NCI-H82 treated with DMSO at 0.1 percent for 48 hours (cell line): ENCODE measurements at regions not wholly inside any gene's neighbourhood (a gene's known extent, or its start where the extent isn't known, plus 50 kb on each side); places are given as distances from the start of the nearest gene placed in this dataset.

Source experiments
- DNase-seq: peaks from one replicate; lab custom pipeline; 2025; ENCODE audit not compliant: unreplicated experiment; lab: John Stamatoyannopoulos, UW

DNA sequence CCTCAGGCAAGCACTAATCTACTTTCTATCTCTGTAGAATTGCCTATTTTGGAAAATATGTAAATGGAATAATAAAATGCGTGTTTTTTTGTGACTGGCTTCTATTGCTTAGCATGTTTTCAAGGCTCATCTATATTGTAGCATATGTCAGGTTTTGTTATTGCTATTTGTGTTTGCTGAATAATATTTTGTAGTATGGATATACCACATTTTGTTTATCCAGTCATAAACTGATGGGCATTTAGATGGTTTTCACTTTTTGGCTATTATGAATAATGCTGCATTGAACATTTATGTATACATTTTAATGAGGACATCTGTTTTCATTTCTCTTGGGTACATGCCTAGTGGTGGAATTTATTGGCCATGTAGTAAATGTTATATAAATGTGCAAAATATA lies 183.3 kb upstream of the ZP4 start:
- no peak for DNase-seq

DNA sequence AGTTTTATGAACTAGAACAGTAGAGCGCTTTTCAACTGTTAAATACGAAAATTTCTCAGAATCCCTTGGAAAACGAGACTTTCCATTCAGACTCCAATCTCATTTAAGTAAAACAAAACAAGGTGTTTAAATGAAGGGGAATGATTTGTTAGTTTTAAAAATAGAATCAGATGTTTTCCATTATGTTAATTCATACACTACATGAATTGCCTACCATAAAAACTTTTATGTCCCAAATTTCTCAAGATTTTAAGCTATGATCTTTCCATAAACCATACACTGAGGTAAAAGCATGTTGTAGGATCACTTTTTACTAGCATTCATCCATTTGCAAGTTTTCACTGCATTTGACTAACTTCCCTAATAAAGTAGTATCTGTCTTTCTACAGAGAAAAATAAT lies 180.3 kb upstream of the ZP4 start:
- no peak for DNase-seq

DNA sequence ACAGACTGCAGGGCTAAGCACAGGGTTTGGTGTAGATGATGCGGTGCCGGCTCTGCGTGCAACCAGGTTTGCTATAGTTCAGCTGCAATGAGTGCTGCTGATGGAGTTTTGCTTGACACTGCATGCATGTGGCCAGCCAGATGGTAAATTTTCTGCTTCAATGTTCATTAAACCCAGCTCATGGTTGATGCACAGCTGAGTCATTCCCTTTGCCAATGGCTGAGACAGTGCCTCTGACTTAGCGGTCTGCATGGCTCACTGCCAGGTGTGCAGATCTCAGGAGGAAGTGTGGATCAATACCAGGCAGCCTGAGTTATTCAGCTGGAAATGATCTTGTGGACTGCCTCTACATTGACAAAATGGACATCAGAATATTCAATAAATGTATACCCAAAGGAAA lies 172.7 kb upstream of the ZP4 start:
- no peak for DNase-seq

DNA sequence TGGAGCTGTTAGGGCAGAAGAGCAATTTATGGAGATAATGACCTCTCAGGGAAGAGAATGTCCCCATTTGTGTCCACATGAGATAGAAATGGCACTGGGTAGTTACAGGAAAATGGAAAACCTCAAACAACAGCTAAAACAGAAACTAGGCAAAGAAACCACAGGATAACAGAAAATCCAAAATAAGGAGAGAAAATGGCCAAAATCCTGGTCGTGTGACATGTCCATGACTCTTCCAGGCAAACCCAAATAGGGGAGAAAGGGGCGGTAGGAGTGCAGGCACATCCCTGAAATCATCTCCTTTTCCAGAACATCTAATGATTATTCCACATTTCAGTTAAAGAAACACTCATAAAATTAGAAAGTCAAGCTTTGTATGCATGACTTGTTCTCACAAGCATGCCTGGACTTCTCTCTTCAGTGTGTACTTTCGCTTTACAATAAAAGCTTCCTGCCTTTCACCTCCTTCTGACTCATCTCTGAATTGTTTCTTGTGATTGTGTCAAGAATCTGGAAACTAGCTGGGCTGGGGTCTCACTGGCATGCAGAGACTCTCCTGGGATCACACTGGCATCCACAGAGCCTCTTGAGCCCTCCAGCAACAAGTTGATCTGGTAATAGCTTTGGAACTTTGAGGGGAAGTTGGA lies 171.4 kb upstream of the ZP4 start:
- DNase-seq, result no peak

- no peak for DNase-seq
Observed at GRCh38 chr1:238060061-238060460, 169.3 kb upstream of the ZP4 start.

GRCh38 chr1:238052496-238053266 lies 162.0 kb upstream of the ZP4 start:
- DNase-seq, result no peak

GRCh38 chr1:238029126-238029525 lies 138.4 kb upstream of the ZP4 start:
- DNase-seq, result no peak

- no peak for DNase-seq
Observed at GRCh38 chr1:238027366-238027765, 136.6 kb upstream of the ZP4 start.

GRCh38 chr1:238023137-238023536 lies 132.4 kb upstream of the ZP4 start:
- DNase-seq, result no peak

DNA sequence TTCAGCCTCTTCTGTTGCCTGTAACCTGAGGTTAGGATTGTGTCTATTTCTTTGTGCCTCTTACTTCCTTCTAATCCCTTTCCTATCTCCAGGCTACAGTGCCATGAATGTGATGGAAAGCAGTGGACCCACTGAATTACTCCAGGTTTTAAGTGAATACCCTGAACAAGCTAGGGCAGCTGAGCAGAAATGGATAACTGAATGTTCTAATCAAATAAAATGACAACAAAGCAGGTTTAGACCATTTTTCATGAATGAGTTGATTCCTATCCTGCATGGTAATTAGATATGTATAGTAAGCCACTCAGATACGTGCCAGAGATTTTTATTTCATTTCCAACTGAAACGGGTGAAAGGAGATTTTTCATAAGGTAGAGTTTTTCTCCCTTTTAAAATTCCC lies 127.5 kb upstream of the ZP4 start:
- DNase-seq, result no peak

DNA sequence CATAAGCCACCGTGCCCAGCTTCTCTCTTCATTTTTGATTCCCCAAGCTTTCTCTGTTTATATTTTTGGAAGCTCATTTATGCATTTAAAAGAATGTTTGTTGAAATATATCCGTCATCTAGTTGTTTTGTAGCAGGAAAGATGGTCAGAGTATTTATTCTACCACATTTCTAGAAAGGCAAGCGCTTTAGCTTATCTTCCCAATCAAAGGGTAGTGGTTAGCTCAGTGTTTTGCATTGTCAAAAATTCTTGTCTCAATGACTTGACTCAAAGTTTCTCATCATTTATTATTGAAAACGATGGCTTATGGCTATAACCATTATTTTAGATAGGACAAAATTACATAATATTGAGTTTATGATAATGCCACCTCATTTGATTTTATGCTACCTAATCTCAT lies 116.1 kb upstream of the ZP4 start:
- DNase-seq, result no peak

DNA sequence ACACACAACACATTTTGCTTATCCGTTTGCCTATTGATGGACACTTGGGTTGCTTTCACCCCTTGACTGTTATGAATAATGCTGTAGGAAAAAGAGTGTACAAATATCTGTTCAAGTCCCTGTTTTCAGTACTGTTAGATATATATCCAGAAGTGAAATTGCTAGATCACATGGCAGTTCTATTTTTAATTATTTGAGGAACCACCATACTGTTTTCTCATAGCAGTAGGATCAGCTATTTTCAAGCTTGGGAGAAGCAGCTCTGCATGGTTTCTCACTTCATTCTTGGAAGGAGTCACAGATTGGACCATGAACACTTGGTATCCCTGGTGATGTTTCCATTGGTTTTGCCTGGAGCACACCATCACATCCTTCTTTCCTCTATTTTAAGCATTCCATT lies 114.4 kb upstream of the ZP4 start:
- no peak for DNase-seq

- DNase-seq, result no peak
Observed at GRCh38 chr1:238001818-238002217, 111.1 kb upstream of the ZP4 start.

DNA sequence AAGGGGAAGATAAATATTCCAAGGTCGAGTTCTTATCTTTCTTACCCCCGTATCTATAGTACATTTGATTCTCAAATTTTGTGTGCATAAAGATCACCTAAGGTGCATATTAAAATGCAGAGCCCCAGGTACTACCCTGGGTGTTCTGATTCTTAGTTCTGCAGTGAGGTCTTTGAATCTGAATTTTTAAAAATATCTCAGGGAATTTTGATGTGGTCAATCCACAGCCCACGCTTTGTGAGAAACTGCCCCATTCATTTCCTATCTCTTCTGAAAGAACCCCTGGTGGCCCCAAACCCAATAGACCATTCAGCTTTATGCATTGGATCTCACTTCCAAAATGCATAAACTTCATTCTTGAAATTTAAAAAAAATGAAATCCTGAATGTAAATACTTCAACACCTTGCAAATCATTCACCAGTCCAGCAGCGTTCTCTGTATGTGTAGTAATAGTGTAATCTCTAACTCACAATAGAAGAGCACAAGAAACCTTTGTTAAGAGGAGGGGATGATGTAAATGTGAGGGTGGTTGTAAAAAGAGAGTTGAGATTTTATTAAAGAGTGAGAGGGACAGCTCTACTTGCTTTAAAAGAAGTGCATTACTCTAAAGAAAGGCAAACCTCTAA lies 108.8 kb upstream of the ZP4 start:
- DNase-seq, result no peak

GRCh38 chr1:237998581-237998980 lies 107.9 kb upstream of the ZP4 start:
- DNase-seq, result no peak

- DNase-seq, result no peak
Observed at GRCh38 chr1:237983496-237983895, 92.8 kb upstream of the ZP4 start.

GRCh38 chr1:237981223-237981622 lies 90.5 kb upstream of the ZP4 start:
- no peak for DNase-seq

GRCh38 chr1:237976331-237976730 lies 85.6 kb upstream of the ZP4 start:
- no peak for DNase-seq

DNA sequence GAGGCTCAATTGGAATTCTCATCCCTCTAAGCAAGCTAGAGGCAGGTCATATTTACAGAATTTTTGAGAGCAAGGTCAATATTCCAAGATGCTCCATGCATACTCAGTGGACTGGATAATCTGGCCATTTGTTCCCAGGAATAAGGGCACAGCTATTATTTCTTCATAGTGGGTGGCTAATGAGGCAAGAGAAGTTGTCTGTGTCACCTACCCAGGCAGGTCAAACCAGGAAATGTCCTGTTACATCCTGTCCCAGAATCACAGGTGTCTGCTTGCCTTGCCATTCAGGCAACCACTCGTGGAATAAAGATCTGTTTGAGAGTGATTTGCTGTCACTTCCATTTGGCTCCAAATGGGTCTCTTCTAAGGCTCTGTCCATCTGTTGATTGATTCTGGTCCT lies 85.2 kb upstream of the ZP4 start:
- DNase-seq, result no peak

- DNase-seq, result no peak
Observed at GRCh38 chr1:237975376-237975775, 84.7 kb upstream of the ZP4 start.

GRCh38 chr1:237972186-237972585 lies 81.5 kb upstream of the ZP4 start:
- DNase-seq, result no peak

GRCh38 chr1:237962985-237963384 lies 72.3 kb upstream of the ZP4 start:
- no peak for DNase-seq
